ENCODE measurements at regions not wholly inside any gene's neighbourhood (a gene's known extent, or its start where the extent isn't known, plus 50 kb on each side); places are given as distances from the start of the nearest gene placed in this dataset.

DNA sequence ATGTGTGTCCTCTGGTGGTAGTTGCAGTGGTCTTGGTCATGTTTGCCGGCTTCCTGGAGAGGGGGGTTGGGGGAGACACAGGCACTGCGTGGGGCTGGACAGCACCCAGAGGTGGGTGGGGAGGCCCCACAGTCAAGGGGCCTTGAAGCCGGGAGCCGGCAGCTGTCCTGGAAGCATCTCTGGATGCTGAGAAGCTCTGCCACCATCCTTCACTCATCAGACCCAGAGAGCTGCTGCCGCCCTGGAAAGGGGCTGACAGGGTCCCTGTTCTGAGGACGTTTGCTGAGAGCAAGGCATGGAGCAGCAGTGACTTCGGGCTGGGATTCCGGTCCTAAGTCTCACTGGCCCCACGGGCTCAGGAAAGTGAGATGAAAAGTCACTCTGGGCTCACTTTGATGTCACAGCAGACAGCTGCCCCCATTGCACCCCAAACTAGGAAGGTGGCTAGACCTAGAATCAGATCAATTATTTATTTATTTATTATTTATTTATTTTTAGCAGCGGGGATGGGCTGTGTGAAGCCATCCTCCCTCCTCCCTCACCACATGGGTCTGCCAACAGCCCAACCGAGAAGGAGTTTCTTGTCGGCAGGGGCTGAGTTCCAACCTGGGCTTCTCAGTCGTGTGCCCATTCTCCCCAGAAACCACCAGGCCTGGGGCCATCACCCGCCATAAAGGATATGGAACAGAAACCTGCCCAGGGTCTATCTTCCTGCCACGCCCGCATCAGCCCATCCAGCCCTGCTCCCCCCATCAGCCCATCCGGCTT lies 547.4 kb downstream of the PTPRU start:
- TF ChIP-seq CHD4 (IDR thresholded peaks at IDR 0.05; ENCODE audit: borderline replicate concordance, low read length) (no peak), SNAPC2 (CRISPR knock-in tag; IDR thresholded peaks at IDR 0.05) (no peak)
